ENCODE measurements at regions not wholly inside any gene's neighbourhood (a gene's known extent, or its start where the extent isn't known, plus 50 kb on each side); places are given as distances from the start of the nearest gene placed in this dataset.

- TF ChIP-seq POLR2A (IDR thresholded peaks at IDR 0.05) = no peak
- no peak for TF ChIP-seq CTCF (IDR thresholded peaks at IDR 0.05)
Observed at GRCh38 chrX:27307546-27307945, 155.6 kb downstream of the PPP4R3C start.
